Left cardiac atrium (tissue), 4 donors: ENCODE measurements at regions not wholly inside any gene's neighbourhood (a gene's known extent, or its start where the extent isn't known, plus 50 kb on each side); places are given as distances from the start of the nearest gene placed in this dataset.

Experiments used
- ATAC-seq, 2 donors: fragments of 200-7000 bp; cut with Tn5 transposase; one replicate each; pipeline ENCODE4 v1.9.1; 2020; ENCODE audit warnings: mild to moderate bottlenecking in 2 of 2, moderate library complexity in 2 of 2
- DNase-seq: peaks from one replicate; pipeline ENCODE4 v3.0.0-alpha.2; 2020
- intact Hi-C, 2 donors: fragments of 100-400 bp; cut with DNase I; formaldehyde crosslinking; loops; one replicate each; pipeline versions ENCODE4 v1.14.1 to v1.15.1; 2022 to 2023
- donor health status: DM: no; HTN: yes; CAD: no.
- donor health status: DM: no; HTN: yes; CAD: no; lungs with severe emphysema.
- donor health status: DM: yes; HTN: yes; CAD: no.
- donor health status: Dilated cardiomyopathy.

DNA sequence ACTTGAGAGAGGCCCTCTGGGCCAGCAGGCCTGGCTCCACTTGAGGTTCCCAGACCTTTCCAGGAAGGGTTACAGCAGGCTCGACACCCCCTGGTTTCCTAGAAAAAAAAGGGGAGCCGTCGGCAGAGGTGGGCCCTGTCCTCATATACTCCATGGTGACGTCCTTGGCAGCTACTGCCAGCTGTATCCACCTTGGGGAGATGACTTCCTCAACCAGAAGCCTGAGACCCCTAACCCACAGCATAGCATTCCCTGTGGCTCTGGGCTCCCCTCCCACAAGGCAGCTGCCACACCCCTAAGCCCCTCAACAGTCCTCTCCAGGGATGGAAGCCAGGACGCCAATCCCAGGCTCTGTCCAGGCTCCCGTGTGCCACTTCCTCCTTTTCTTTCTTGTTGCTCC, 294.8 kb downstream of the CDC5L start:
- ATAC-seq (no peak), DNase-seq (no peak)
- intact Hi-C loops = no loop called here

DNA sequence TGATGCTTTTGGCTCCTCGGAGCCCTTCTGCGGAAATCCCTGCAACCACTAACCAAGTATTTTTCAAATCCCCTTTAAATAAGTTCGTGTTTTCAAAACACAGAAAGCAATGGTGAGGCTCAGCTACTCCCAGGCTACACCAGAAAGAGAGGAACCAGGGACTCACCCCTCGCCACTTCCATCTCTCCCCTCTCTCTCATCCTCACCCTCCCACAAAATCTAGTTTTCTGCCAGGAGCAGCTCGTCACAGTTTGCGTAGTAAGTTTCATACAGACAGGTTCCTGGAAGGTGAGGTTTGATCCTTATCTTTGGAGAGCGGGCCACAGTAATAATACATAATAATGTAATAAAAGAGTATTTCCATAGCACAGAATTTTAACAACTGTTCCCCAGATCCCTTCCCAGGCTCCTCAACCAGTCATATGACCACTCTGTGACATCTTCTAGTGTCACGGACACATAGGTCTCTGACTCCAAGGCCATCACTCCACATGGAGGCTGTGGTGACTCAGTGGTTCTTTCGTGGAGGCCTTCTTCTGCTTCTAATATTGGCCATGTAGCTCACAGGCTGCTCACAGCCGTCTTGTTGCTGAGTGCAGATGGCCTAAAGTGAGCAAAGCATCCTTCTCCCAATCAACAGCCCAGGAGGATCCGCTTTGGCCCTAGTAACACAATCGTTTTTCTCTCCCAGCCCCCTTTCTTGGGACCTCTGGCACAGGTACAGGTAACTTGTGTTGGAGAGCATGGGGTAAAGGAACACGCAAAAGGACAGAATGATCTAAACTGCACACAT, 295.7 kb downstream of the CDC5L start:
- no peak for DNase-seq
- ATAC-seq = no peak
- intact Hi-C loops = no loop called here

DNA sequence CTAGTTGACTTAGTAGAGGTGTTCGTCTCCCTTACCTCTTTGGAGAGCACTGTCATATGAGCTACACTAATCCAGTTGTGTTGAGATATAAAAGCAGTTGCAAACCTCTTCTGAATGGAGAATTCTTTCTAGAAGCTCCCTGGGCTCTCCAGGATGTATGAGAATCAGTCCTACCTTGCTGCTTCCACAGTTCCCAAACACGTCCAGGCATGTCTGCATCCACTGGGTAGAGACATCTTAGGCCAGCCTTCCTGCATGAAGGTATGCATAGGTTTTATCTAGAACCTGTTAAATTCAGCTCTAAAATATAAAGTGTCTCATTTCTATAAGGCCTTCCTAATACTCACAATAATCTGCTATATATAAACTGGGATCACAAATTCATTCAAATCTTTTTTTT, 297.7 kb downstream of the CDC5L start:
- ATAC-seq = no peak
- intact Hi-C loops = no loop called here
- DNase-seq = no peak

DNA sequence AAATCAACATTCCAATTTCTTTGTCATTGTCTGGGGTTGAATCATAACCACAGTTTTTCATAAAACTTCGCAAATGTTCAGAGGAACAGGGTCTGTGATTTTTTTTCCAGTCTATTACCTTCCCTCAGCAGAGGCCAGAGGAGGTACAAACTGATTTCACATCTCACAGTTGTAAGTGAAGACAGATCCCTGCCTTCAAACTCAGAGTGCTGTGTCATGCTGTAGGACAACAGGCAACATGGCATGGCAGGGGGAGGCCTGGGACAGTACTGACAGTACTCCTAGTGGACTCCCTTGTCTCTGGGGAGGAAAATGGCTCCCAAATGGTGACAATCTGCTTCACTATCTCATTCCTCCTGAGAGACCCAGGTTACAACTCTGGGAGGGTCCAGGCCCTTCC, 308.6 kb downstream of the CDC5L start:
- ATAC-seq (no peak), DNase-seq (no peak)
- intact Hi-C loops = no loop called here

DNA sequence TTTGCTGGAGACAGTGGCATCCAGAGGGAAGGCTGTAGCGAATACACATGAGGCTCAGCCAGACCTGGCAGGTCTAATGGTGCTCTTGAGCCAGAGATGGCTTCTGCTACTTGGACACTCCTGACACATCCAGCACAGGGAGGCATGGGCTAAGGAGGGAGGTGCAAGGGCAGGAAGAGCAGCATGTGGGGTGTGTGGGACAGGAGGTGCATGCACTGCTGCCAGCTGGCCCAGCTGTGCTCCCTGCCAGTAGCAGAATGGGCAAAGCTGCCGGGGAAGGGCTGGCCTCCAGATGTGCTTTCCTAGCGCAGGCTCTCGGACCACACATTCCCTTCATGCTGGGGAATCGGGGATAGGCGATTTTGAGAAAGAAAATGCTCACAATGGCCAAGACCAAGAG, 309.2 kb downstream of the CDC5L start:
- no peak for ATAC-seq
- intact Hi-C loops = no loop called here

DNA sequence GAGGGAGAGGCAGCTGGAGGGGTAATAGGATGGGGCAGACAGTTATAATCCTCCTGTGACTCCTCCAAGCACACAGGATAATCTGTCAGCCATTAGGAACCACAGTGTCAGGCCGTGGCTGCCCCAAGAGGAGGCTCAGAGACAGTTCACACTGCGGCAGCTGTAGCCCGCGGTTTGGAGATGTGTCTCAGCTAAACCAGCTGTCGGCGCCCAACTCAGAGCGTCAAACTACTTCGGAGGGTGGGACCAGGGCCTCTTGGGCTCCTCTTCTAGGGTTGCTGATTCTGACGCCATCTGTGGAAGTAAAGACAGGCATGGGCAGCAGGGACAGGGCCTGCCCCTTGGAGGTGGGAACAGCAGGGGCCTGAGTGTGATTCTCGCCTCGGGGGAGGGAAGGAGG, 309.8 kb downstream of the CDC5L start:
- intact Hi-C loops = no loop called here
- DNase-seq (no peak), ATAC-seq (peak in 1 of 2 donors; percentile 34)

More for the DNA sequence above, 309.2 kb downstream of the CDC5L start:
- DNase-seq = no peak

DNA sequence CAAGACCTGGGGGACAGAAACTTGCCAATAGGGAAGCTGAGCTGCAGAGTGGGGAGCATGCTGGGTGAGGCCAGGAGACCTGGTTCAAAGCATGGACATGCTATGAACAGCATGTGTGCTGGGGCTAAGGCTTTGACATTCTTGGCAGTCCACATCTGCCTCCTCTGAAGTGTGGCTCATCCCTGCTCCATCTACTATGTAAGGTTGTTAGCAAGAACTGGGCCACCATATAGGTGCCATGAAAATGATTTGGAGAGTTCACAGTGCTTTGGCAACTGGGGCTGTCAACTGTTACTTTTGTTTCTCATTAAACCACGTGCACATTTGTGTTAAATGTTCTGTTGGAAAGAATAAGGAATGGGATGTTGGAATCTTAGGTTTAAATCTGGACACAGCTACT, 311.1 kb downstream of the CDC5L start:
- ATAC-seq = no peak
- DNase-seq = no peak
- intact Hi-C loops = no loop called here

DNA sequence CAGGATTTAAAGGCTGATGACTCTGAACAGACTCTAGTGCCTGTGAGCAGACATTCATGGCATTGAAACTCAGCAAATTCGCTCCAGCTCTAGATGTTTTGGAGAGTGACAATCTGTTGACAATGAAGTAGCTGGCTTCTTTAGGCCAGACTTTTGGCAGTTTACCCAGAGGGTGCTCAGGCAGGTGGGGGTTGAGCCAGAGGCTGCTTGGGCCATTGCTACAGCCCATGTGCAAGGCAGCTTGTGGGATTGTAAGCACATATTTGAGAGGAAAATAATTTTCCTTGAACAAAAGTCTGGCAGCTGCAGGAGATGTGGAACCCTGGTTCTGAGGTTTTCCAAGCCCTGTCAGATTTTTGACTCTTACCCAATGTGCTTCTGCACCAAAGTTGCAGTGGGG, 311.6 kb downstream of the CDC5L start:
- intact Hi-C loops = no loop called here
- ATAC-seq = peak in 1 of 2 donors; percentile 27
- DNase-seq = no peak

DNA sequence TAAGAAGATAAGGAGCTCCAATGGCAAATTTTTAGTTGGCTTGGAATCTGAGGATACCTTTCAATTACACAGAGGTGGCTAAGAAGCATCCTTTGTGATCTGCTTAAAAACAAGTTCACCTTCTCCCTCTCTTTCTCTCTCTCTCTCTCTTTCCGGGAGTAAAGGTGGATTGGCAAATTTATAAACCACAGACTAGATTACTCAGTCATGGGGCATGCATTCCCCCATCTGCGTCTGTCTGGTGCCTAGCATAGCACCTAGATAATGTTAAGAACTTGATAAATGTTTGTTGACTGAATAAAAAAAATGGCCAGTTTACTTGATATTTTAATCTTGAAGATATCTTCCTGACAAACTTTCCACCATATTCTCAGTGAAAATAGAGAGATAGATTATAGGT, 312.3 kb downstream of the CDC5L start:
- ATAC-seq = no peak
- DNase-seq = no peak

DNA sequence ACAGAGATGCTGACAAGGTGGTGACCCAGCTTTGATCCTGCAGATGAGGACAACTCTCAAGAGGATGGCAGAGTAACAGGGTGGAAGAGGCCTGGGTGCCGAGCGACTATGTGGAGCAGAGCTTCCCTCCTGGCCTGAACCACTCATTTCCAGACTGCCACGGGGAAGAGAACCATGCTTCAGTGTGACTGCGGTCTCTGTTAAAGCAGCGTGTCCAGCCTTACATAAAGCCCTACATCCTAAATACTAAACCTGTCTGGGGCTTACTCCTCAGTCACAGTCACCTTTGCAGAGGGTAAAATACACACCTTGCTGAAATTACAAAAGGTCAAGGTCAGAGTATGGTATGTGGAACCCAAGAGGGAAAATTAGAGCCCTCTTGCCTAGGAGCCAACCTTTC, 312.9 kb downstream of the CDC5L start:
- intact Hi-C loops = no loop called here
- ATAC-seq (no peak), DNase-seq (no peak)

More for the DNA sequence above, 312.3 kb downstream of the CDC5L start:
- intact Hi-C loops = no loop called here

DNA sequence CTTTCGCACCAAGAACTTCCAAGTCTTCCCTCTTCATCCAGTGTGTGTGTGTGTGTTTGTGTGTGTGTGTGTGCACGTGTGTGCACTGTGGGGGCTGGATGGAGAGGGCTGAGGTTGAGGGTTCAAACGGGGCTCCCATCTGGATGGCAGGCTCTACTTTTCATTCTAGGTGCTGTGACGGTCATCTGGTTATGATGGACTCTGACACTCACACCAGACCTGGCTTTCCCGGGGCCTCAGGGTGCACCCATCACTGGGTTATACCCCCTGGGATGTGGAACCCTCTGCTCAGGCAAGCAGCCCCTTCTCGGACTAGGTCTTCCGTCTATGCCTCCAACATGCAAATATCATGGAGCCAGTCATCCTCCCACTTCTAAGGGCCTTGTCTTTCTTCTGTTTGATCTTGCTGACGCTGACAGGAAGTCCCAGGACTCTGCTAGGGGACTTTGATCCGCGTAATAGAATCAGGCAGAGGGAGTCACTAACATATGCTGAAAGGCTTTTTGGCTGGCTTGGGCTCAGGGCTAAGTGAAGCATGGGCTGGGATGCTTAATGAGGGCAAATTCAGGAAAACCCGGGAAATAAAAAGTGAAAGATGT, 313.6 kb downstream of the CDC5L start:
- ATAC-seq (peak in 1 of 2 donors; percentile 56), DNase-seq (no peak)
- intact Hi-C loops = no loop called here

DNA sequence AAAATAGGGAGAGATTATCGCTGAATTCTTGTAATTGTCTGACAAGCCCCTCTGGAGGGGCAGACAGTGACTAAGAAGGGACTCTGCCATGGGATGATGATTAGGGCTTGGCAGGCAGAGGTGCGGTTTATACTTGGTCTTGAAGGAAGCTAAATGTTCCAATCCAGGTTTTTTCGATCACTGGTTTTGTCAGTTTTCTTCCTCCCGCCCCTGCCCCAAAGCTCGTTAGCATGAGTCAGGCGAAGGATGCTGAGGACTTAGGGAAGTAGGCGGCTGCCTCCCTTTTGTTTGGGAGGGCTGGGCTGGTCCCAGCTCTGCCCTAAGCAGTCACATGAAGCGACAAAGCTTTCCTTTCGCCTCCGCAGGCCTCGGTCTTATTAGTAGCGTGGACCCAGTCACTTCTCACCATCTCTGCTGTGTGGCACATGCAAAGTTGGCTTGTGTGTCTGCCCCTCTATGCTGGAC, 314.2 kb downstream of the CDC5L start:
- ATAC-seq (peak; percentile 23 to 84), DNase-seq (no peak)
- intact Hi-C loops = no loop called here

DNA sequence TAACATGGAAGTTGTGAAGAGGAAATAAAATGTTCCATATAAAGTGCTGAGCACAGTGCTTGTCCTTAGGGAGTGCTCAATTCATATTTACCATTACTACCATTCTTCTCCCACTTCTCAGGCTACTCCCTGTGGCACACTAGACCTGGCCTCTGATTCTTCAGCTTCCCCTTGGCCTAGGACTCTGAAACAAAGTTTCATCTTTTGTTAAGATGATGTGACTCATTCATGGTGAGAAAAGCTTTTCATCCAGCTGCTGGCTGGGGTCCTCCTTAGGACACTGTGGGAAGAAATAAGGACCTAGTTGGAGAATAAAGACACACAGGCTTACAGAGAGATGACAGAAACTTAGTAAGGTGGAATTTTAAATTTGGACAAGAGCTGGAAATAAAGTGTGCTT, 314.8 kb downstream of the CDC5L start:
- ATAC-seq (peak in 1 of 2 donors; percentile 51), DNase-seq (no peak)
- intact Hi-C loops = no loop called here

DNA sequence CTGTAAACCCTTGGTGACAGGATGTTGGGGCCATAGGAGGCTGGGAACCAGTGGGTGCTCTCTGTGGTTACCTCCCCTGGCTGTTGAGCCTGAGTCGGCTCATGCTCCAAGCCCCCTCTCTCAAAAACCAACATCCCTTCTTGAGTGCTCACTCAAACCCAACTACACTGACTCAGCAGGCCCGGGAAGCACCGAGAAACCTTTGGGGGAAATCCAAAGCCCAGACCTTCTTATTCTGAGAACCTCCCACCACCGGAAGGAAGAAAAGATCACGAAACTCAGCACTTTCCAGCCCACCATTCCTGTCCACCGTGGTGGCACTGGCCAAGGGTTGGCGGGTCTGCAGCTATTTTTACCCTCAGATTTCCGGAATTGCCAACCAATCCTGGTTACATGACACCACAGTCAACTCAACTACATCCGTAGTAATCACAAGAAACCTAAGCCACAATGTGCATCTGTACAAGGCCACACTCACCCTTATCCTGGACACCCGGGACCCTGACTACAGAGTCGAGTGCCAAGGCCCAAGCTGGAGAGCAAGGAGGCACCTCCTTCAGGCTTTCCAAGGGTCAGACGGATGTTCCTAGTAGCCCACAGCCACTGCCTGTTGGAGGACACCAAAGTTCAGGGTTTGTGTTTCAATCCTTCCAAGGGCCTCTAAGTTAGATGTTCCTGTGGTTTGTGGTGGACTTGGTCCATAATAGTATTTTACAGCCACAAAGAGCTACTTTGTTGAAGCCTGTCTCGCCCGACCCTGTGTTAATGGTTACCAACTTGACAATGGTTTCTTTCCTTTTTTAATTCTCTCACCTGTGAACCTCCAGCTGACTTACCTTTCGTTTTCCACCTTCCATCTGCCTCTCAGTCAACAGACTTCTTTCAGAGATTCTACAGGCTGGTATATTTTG, 317.0 kb downstream of the CDC5L start:
- no peak for DNase-seq

DNA sequence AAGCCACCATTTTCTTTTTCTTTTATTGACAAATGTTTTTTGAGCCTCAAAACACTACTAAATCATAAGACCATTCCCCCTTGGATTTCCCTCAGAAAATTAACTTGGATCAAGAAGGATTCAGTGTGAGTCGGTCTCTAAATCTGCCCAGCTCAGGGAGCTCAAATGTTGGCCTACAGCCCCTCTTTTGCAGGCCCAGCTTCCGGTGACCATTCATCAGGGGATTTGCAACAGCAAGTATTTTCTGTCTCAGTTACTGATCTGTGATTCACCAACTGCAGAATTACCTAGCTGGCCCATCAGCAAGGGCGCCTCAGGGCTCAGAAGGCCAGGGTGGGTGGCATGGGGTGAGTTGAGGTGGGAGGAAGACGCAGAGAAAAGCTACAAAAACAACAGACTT, 318.1 kb downstream of the CDC5L start:
- intact Hi-C loops = no loop called here
- ATAC-seq = no peak

More for the DNA sequence above, 317.0 kb downstream of the CDC5L start:
- no peak for ATAC-seq
- intact Hi-C loops = no loop called here

DNA sequence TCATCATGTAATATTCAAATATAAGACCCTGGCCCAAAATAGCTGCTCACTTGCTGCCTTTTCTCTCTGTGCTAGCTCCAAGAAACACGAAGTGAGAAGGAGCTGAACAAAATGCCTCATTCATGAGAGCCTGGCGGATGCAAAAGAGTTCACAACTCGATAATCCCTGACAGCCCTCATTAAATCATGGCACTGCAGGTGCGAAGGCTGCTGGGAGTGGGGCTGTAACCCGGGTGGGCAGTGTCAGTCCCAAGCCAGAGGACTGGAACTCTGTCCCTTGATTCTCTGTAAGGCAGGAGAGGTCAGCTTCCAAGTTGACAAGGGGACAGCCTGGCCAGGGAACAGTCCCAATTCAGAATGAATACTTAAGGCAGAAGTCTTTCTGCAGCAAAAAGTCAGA, 318.5 kb downstream of the CDC5L start:
- ATAC-seq = no peak
- intact Hi-C loops = no loop called here
- no peak for DNase-seq

More for the DNA sequence above, 318.1 kb downstream of the CDC5L start:
- no peak for DNase-seq

DNA sequence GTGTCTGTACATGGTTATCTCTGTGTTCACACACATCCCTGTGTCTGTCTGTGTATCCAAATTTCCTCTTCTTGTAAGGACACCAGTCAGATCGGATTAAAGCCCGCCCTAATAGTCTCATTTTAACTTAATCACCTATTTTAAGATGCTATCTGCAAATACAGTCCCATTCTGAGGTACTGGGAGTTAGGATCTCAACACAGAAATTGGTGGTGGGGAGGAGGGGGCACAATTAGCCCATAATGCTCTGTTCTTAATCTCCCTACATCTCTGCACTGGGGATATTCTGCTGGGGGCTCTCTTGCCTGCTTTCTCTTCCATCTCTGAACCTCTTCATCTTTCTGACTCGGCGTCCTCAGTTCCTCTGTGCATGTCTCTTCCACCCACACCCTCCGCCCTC, 320.7 kb downstream of the CDC5L start:
- intact Hi-C loops = no loop called here
- DNase-seq (no peak), ATAC-seq (no peak)

DNA sequence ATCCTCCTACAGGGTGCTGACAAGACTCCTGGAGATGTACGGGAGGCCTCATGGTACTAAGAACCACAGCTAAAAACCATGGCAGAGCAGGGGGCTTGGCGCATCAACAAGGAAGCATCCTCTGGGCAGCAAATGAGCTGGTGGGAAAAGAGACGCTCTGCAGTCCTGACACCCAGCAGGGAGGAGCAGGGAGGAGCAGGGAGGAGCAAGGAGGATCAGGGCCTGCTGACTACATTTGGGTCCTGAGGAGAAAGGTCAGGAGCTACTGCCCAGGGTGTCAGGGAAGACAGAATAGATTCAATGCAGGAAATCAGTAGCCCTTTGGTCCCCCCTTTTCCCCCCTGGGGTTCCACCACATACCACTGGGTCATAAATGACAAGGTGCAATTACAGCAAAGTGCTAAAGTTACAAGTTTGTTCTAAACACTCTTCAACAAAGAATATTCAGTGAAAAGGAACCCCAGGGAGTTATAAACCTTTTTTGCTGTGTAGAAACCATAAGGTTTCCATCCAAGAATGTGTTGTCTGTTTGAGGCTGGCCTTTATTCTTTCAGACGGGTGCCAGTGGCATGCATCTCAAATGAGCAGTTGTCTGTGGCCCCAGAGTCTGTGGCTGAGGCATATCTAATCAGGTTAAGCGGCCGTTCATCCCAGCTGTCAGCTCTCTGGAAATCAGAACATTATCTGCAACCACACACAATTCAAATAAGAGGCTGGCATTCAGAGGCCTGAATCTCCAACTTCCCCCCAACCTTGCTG, 325.0 kb downstream of the CDC5L start:
- intact Hi-C loops = no loop called here
- no peak for ATAC-seq
- no peak for DNase-seq

DNA sequence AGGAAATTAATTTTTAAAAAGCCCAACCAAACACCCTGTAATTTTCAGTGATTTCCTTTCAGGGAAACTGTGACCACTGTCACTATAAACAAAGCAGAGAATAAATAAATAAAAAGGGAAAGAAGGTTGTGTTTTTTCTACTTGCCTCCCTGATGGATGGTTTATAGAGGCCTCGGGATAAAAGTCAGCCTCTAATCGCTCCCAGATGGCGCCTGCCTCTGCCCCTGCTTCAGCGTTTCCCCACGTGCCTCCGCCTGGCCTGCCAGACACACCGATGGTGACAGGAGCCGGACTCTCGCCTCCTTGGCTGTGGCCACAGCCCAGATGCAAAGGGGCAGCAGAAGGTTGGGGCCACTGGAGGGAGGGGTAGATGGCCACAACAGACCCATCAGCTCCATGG, 327.7 kb downstream of the CDC5L start:
- DNase-seq (no peak), ATAC-seq (no peak)
- intact Hi-C loops = no loop called here
